ENCODE measurements at regions not wholly inside any gene's neighbourhood (a gene's known extent, or its start where the extent isn't known, plus 50 kb on each side); places are given as distances from the start of the nearest gene placed in this dataset.
"Not testable (repeated sequence)": the region's sequence is repeated elsewhere in the genome, so short reads cannot be mapped to it uniquely, and the experiment has no call there.

- Mint-ChIP-seq H3K4me1 (no peaks in the 10 kb centered on the region), H3K27me3 (peaks cover 0 to 6% of the 10 kb centered on the region in 2 donors)
- peak; percentile 80 to 84 for ATAC-seq (replicated peaks)
Observed at GRCh38 chr13:60267498-60268202, 103.9 kb upstream of the DIAPH3 start.

GRCh38 chr13:60268203-60268555, 104.5 kb upstream of the DIAPH3 start:
- Mint-ChIP-seq H3K9me3 (peaks cover 2 to 3% of the 10 kb centered on the region in 2 donors), H3K36me3 (no peaks in the 10 kb centered on the region), H3K4me3 (no peak overlapping the region), H3K27ac (no peak overlapping the region), H3K4me1 (no peaks in the 10 kb centered on the region), H3K27me3 (peaks cover 0 to 3% of the 10 kb centered on the region in 2 donors)
- DNase-seq: no peak
- ATAC-seq (replicated peaks): no peak

More at GRCh38 chr13:60267498-60268202, 103.9 kb upstream of the DIAPH3 start:
- Mint-ChIP-seq H3K9me3 (peaks cover 4 to 5% of the 10 kb centered on the region in 2 donors), H3K36me3 (no peaks in the 10 kb centered on the region), H3K4me3 (no peak overlapping the region), H3K27ac (no peak overlapping the region)
- no peak for DNase-seq

GRCh38 chr13:60273971-60274527, 110.3 kb upstream of the DIAPH3 start:
- Mint-ChIP-seq H3K9me3 (peaks cover 0 to 1% of the 10 kb centered on the region in 2 donors), H3K27me3 (no peaks in the 10 kb centered on the region), H3K36me3 (no peaks in the 10 kb centered on the region), H3K4me3 (no peak overlapping the region), H3K27ac (no peak overlapping the region), H3K4me1 (no peaks in the 10 kb centered on the region)
- ATAC-seq (replicated peaks) (no peak), DNase-seq (no peak)

GRCh38 chr13:60274655-60275054, 110.9 kb upstream of the DIAPH3 start:
- no peaks in the 10 kb centered on the region for H3K27me3 Mint-ChIP-seq

DNA sequence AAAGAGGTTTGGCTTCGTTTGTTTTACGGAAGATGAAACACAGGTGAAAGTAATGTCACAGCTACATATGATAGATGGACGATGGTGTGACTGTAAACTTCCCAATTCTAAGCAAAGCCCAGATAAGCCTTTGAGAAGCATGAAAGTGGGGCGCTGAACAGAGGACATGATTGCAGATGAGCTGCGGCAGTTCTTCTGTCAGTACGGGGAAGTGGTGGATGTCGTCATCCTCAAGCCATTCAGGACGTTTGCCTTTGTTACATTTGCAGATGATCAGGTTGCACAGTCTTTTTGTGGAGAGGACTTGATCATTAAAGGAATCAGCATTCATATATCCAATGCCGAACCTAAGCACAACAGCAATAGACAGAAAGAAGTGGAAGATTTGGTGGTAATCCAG, 111.5 kb upstream of the DIAPH3 start:
- Mint-ChIP-seq H3K27ac (no peak overlapping the region), H3K27me3 (no peaks in the 10 kb centered on the region), H3K4me3 (no peak overlapping the region), H3K4me1 (no peaks in the 10 kb centered on the region), H3K36me3 (no peaks in the 10 kb centered on the region), H3K9me3 (peaks cover 0 to 1% of the 10 kb centered on the region in 2 donors)
- ATAC-seq (replicated peaks) (no peak), DNase-seq (no peak)

More at GRCh38 chr13:60274655-60275054, 110.9 kb upstream of the DIAPH3 start:
- Mint-ChIP-seq H3K27ac (no peak overlapping the region), H3K36me3 (no peaks in the 10 kb centered on the region), H3K4me3 (no peak overlapping the region), H3K9me3 (peaks cover 0 to 1% of the 10 kb centered on the region in 2 donors), H3K4me1 (no peaks in the 10 kb centered on the region)
- no peak for ATAC-seq (replicated peaks)
- DNase-seq: no peak

GRCh38 chr13:60280524-60280923, 116.5 kb upstream of the TDRD3 start:
- not testable (repeated sequence) for H3K4me1 Mint-ChIP-seq; H3K4me3 Mint-ChIP-seq; H3K27me3 Mint-ChIP-seq; ATAC-seq (replicated peaks); H3K9me3 Mint-ChIP-seq; H3K27ac Mint-ChIP-seq; H3K36me3 Mint-ChIP-seq; DNase-seq

DNA sequence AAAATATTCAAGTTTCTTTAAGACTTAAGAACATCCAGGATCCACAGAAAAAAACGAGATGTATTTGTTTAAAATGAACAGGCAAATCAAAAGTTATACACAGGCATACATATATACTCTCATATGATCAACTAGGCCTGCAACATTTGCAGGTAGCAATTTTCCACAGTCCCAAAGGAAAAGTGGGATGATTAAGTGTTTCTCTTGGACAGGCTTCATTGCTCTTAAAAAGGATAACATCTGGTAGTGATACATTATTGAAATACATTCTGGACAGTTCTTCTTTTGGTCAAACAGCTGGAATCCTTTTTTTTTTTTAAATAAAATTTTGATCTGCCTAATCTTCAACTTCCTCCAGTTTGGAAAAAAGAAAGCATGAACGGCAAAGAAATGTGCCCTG, 114.8 kb upstream of the TDRD3 start:
- Mint-ChIP-seq H3K27ac (no peak overlapping the region), H3K36me3 (no peaks in the 10 kb centered on the region), H3K27me3 (peaks cover 0 to 8% of the 10 kb centered on the region in 2 donors), H3K9me3 (peaks cover 2 to 4% of the 10 kb centered on the region in 2 donors), H3K4me3 (no peak overlapping the region), H3K4me1 (no peaks in the 10 kb centered on the region)
- ATAC-seq (replicated peaks) (no peak), DNase-seq (no peak)

DNA sequence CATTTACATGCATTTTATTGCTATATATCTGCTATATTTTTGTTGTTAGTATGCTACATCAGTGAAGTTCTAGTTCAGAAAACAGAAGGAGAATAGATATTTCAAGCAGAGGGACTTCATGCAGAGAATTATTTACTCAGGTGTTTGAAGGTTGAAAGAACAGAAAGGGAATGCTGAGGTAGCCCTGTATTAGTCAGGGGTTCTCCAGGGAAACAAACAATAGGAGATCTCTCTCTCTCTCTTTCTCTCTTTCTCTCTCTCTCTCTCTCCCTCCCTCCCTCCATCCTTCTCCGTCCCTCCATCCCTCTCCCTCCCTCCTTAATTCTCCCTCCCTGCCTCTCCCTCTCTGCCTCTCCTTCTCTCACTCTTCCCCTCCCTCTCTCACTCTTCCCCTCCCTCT, 114.3 kb upstream of the TDRD3 start:
- H3K27ac Mint-ChIP-seq: no peak overlapping the region
- no peak overlapping the region for H3K4me3 Mint-ChIP-seq
- no peaks in the 10 kb centered on the region for H3K4me1 Mint-ChIP-seq
- H3K9me3 Mint-ChIP-seq: peaks cover 2 to 4% of the 10 kb centered on the region in 2 donors
- ATAC-seq (replicated peaks): no peak
- H3K27me3 Mint-ChIP-seq: peaks cover 0 to 8% of the 10 kb centered on the region in 2 donors
- no peaks in the 10 kb centered on the region for H3K36me3 Mint-ChIP-seq
- no peak for DNase-seq

DNA sequence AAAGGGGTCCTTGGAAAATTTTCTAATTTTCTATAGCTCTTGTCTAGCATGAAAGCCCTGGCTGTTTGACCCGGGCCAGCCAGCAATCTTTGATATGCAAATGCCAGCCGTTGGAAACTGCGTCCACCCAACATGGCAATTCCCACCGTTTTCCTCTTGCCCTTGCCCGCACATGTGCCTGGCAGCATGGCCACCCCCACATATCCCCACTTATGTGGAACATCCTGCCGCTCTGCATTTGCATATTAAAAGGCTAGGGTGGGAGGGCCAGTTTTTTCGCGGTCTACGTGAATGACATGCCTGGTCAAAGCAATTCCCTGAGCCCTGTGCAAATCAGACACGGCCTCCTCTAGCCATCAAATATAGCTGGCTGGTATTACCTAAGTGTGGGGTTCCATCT, 110.3 kb upstream of the TDRD3 start:
- H3K4me1 Mint-ChIP-seq: no peaks in the 10 kb centered on the region
- no peaks in the 10 kb centered on the region for H3K36me3 Mint-ChIP-seq
- ATAC-seq (replicated peaks): no peak

GRCh38 chr13:60288569-60288968, 108.5 kb upstream of the TDRD3 start:
- H3K27me3 Mint-ChIP-seq: peaks cover 0 to 4% of the 10 kb centered on the region in 2 donors
- ATAC-seq (replicated peaks) (no peak), DNase-seq (no peak)
- no peak overlapping the region for H3K4me3 Mint-ChIP-seq
- no peak overlapping the region for H3K27ac Mint-ChIP-seq
- H3K36me3 Mint-ChIP-seq: no peaks in the 10 kb centered on the region
- H3K9me3 Mint-ChIP-seq: peaks cover 2 to 4% of the 10 kb centered on the region in 2 donors
- no peaks in the 10 kb centered on the region for H3K4me1 Mint-ChIP-seq

More for the DNA sequence above, 110.3 kb upstream of the TDRD3 start:
- peaks cover 0 to 8% of the 10 kb centered on the region in 2 donors for H3K27me3 Mint-ChIP-seq
- H3K4me3 Mint-ChIP-seq: no peak overlapping the region
- H3K27ac Mint-ChIP-seq: no peak overlapping the region
- no peak for DNase-seq
- peaks cover 2 to 4% of the 10 kb centered on the region in 2 donors for H3K9me3 Mint-ChIP-seq

DNA sequence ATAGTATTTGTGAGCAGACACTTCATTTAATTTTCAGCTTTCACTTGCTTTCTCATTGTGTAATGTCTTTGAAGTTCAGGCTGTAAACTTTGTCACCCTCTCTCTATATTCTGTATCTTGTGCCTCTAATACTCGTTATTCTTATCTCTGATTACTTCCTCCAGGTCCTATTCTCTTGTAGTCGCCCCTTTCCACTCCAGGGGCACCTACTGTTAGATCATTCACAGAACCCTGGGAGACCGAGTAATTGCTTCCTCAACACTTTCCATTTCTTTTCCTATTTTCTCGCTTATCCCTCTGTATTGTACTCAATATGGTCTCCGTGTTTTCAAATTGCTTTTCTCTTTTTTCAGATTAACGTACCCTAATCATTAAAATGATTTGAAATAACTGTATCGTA, 93.9 kb upstream of the TDRD3 start:
- peaks cover 0 to 5% of the 10 kb centered on the region in 2 donors for H3K9me3 Mint-ChIP-seq

DNA sequence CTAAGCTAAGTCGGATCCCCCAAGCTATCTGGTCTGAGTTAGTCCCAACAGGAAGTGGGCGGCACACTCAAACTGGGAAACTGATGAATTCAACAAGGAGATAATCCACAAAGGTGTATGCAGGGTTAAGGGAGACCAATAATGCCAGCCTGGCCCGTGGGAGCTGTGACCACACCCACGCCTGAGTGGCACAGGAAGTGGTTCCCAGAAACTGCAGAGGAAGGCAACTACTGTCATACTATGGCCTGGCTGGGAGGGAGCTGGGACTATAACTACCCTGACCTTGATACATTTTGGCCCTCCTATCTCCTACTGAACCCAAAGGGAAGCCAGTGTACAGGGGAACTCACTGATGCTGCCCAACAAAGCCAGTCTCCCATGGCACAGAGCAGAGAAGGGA, 85.5 kb upstream of the TDRD3 start:
- no peak for ATAC-seq (replicated peaks)
- H3K36me3 Mint-ChIP-seq: no peaks in the 10 kb centered on the region
- no peak overlapping the region for H3K27ac Mint-ChIP-seq
- no peak overlapping the region for H3K4me3 Mint-ChIP-seq
- H3K9me3 Mint-ChIP-seq: peaks cover 0 to 5% of the 10 kb centered on the region in 2 donors
- no peak for DNase-seq
- H3K27me3 Mint-ChIP-seq: peaks cover 0 to 10% of the 10 kb centered on the region in 2 donors
- H3K4me1 Mint-ChIP-seq: no peaks in the 10 kb centered on the region

More for the DNA sequence above, 93.9 kb upstream of the TDRD3 start:
- Mint-ChIP-seq H3K27ac (no peak overlapping the region), H3K4me1 (no peaks in the 10 kb centered on the region), H3K36me3 (no peaks in the 10 kb centered on the region), H3K4me3 (no peak overlapping the region), H3K27me3 (peaks cover 4 to 11% of the 10 kb centered on the region in 2 donors)
- DNase-seq: no peak
- ATAC-seq (replicated peaks): no peak

GRCh38 chr13:60312851-60313505, 84.0 kb upstream of the TDRD3 start:
- no peaks in the 10 kb centered on the region for H3K4me1 Mint-ChIP-seq
- no peak overlapping the region for H3K4me3 Mint-ChIP-seq
- ATAC-seq (replicated peaks) (no peak), DNase-seq (no peak)
- H3K9me3 Mint-ChIP-seq: no peaks in the 10 kb centered on the region
- no peaks in the 10 kb centered on the region for H3K36me3 Mint-ChIP-seq
- H3K27me3 Mint-ChIP-seq: peaks cover 4 to 8% of the 10 kb centered on the region in 2 donors
- H3K27ac Mint-ChIP-seq: no peak overlapping the region

- DNase-seq: no peak
- Mint-ChIP-seq H3K4me3 (no peak overlapping the region), H3K4me1 (no peaks in the 10 kb centered on the region), H3K36me3 (no peaks in the 10 kb centered on the region), H3K27me3 (peaks cover 4 to 21% of the 10 kb centered on the region in 2 donors), H3K9me3 (peaks cover 0 to 3% of the 10 kb centered on the region in 2 donors), H3K27ac (no peak overlapping the region)
- ATAC-seq (replicated peaks): no peak
Observed at GRCh38 chr13:60318186-60318585, 78.8 kb upstream of the TDRD3 start.

GRCh38 chr13:60324131-60324530, 72.9 kb upstream of the TDRD3 start:
- ATAC-seq (replicated peaks): no peak
- H3K36me3 Mint-ChIP-seq: no peaks in the 10 kb centered on the region
- H3K27me3 Mint-ChIP-seq: peaks cover 4 to 9% of the 10 kb centered on the region in 2 donors
- H3K9me3 Mint-ChIP-seq: peaks cover 0 to 3% of the 10 kb centered on the region in 2 donors
- H3K27ac Mint-ChIP-seq: no peak overlapping the region
- no peak overlapping the region for H3K4me3 Mint-ChIP-seq
- H3K4me1 Mint-ChIP-seq: peaks cover 5% of the 10 kb centered on the region in 2 donors
- no peak for DNase-seq

Measured in stimulated activated naive B cell treated with anti-CD40 and anti-IgM and Interleukin-4, amounts not matched to agents 10 μg/mL and 1 μg/mL and 100 μg/mL, for 72 hours (primary cell).